Peyer's patch (tissue), 4 donors: ENCODE measurements at regions not wholly inside any gene's neighbourhood (a gene's known extent, or its start where the extent isn't known, plus 50 kb on each side); places are given as distances from the start of the nearest gene placed in this dataset.

Experiments used
- CTCF ChIP-seq, 6 experiments: fragments of 450-650 bp in 4 of 6; fragments of 200-600 bp in 2 of 6; sonication (generic) in 1 of 6; IDR thresholded peaks; one replicate each; pipeline ENCODE4 v1.5.1; 2017 to 2019; ENCODE audit warnings: antibody characterized with exemption in 6 of 6, mild to moderate bottlenecking in 3 of 6, moderate library complexity in 1 of 6
- POLR2A ChIP-seq, 2 donors: fragments of 450-650 bp; IDR thresholded peaks; one replicate each; pipeline ENCODE4 v1.5.1; 2017; ENCODE audit warnings: antibody characterized with exemption in 2 of 2, mild to moderate bottlenecking in 2 of 2, moderate library complexity in 2 of 2

GRCh38 chr5:40073927-40074326 is 605.8 kb upstream of the PTGER4 start:
- TF ChIP-seq CTCF (IDR thresholded peaks at IDR 0.05) (no peak), POLR2A (IDR thresholded peaks at IDR 0.05) (no peak)
